GM12875 (cell line): ENCODE measurements at regions not wholly inside any gene's neighbourhood (a gene's known extent, or its start where the extent isn't known, plus 50 kb on each side); places are given as distances from the start of the nearest gene placed in this dataset.
A peak's percentile ranks its signal among the peaks of the same experiment; 100 is the strongest.

Experiments used
- H3K4me3 ChIP-seq: one replicate; pipeline ENCODE4 v1.5.1; 2011; ENCODE audit warnings: low read depth, low read length, control low read depth
- CTCF ChIP-seq: IDR thresholded peaks from 2 replicates; pipeline ENCODE4 v1.5.1; 2011; ENCODE audit warnings: low read depth, mild to moderate bottlenecking, control low read depth, inconsistent platforms, low read length, moderate library complexity, borderline replicate concordance; ENCODE audit not compliant: insufficient read depth

GRCh38 chr18:71798986-71799673 is 745.0 kb downstream of the CBLN2 start:
- no peak overlapping the region for H3K4me3 ChIP-seq
- no peak for TF ChIP-seq CTCF

GRCh38 chr18:71797554-71797953 is 746.6 kb downstream of the CBLN2 start:
- H3K4me3 ChIP-seq: no peak overlapping the region
- no peak for TF ChIP-seq CTCF

- TF ChIP-seq CTCF: peak; percentile 44; the same call in 1 of the 2 replicates
Measured at GRCh38 chr18:71784777-71785176, 759.4 kb downstream of the CBLN2 start.

DNA sequence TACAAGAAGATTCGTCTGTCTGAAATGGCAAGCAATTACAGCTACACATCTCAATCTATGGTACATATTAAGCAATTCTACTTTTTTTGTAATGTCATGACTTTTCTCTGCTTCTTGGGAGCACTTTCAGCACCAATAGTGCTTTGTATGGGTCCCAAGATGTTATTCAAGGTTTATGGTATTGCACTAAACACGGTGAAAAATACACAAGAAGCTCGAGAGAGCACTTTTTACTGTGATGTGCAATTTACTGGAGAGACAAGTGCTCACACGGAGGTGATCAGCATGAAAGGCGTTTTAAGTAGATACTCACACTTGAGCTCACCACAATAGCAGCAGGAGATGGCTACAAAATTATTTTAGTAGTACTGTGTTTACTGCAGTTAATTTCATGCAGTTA is 783.6 kb downstream of the CBLN2 start:
- H3K4me3 ChIP-seq: no peak overlapping the region
- no peak for TF ChIP-seq CTCF

More at GRCh38 chr18:71784777-71785176, 759.4 kb downstream of the CBLN2 start:
- H3K4me3 ChIP-seq: no peak overlapping the region

DNA sequence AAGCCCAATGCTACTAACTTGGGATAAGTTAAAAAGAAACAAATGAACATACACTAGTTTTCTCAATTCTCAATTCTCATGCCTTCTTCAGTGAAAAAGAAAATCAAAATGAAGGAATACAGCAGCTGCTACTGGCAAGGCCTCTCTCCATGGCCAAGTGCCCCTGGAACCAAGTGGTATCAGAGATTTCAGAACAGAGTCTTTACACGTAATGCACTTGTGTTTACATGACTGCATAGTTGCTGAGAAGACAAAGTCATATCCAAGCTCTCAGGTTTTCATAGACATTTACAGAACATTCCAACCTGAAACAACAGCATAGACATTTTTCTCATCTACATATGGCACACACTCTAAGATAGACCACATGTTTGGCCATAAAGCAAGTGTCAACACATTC is 789.9 kb downstream of the CBLN2 start:
- no peak for TF ChIP-seq CTCF
- no peak overlapping the region for H3K4me3 ChIP-seq

DNA sequence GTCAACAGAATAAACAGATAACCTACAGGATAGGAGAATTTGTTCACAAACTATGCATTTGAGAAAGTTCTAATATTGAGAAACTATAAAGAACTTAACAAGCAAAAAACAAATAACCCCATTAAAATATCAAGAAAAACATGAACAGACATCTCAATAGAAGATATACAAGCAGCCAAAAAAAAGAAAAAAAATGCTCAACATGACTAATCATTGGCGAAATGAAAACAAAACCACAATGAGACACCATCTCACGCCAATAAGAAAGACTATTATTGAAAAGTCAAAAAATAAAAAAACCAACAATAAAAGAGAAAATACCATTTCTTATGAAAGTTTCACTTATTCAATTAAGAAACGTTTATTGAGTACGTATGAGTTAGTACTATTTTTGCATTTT is 800.5 kb downstream of the CBLN2 start:
- no peak overlapping the region for H3K4me3 ChIP-seq
- TF ChIP-seq CTCF: no peak

DNA sequence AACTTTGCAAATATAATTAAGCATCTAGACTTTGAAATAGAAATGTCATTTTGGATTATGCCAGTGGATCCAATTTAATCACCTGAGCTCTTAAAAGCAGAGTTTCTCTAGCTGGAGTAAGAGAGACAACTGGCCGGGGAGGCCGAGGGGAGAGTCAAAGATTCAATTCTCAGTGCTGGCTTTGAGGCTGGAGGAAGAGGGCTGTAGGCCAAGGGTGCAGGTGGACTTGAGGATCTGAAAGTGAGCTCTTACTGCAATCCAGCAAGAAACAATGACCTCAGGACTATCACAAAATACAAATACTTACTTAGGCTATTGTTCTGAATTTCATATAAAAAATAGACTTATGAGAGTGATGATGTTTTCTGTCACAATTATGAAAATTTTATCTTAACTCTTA is 814.5 kb downstream of the CBLN2 start:
- no peak for TF ChIP-seq CTCF

More for the DNA sequence above, 814.5 kb downstream of the CBLN2 start:
- no peak overlapping the region for H3K4me3 ChIP-seq
